ENCODE measurements at regions not wholly inside any gene's neighbourhood (a gene's known extent, or its start where the extent isn't known, plus 50 kb on each side); places are given as distances from the start of the nearest gene placed in this dataset.

DNA sequence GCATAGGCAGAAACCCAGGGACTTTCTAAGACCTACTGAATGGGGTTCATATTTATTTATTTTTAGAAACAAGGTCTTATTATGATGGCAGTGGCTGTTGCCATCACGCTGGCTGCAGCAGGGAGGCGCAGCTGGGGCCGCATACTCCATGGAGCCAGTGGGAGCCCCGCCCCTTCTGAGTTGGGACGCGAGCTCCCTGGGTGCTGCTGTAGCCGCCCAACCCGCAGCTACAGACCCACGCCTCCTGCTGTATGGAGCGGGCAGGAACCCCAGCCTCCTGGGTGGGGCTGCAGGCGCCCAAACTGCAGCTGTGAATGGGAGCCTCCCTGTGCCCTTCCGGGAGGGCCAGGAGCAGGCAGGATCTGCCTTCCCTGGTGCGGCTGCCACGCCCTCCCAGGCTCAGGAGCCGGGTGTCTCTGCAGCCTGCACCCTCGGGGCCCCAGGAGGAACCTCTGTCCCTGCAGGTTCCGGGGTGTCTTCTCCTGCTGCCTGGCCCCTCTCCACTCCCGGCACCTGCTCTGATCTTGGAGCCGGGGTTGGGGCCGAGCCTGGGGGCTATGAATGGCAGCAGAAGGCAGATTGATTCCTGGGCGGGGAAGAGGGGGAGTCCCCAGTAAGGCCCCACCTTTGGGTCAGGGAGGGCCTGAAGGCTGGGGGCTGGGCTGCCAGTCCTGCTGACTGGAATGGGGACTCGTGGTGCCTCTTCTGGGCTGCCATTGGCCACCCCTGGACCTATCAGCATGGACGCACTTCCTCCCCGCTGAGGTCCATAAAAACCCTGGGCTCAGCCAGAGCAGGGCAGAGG lies 66.5 kb upstream of the LRRN2 start:
- ChIA-PET POLR2A (no interaction called here), CTCF (interaction anchor here (0.9 to 1.1 kb wide), 3 partner anchors 12 to 55 kb away, joined by 3 to 4 read pairs (median 3); no protein-coding TSS in a partner anchor)
- no peaks in the 10 kb centered on the region for H3K27me3 ChIP-seq (ENCODE audit: insufficient read depth, low read length, poor library complexity, severe bottlenecking)
- H3K4me3 ChIP-seq (ENCODE audit: low read length) = no peak overlapping the region
- peaks cover 3 to 18% of the 10 kb centered on the region in 2 donors for H3K27me3 Mint-ChIP-seq
- no peaks in the 10 kb centered on the region for H3K4me1 Mint-ChIP-seq
- no peak overlapping the region for H3K27ac Mint-ChIP-seq
- no peak overlapping the region for H3K27ac ChIP-seq (ENCODE audit: low read depth, low read length)
- no peak overlapping the region for H3K4me3 Mint-ChIP-seq
- H3K36me3 ChIP-seq (ENCODE audit: insufficient read depth, low read length) = no peaks in the 10 kb centered on the region
- no peak for DNase-seq
- no peaks in the 10 kb centered on the region for H3K36me3 Mint-ChIP-seq
- H3K9me3 ChIP-seq (ENCODE audit: low read length) = no peaks in the 10 kb centered on the region
- no peaks in the 10 kb centered on the region for H3K4me1 ChIP-seq (ENCODE audit: insufficient read depth, low read length)
- H3K9me3 Mint-ChIP-seq = no peaks in the 10 kb centered on the region

DNA sequence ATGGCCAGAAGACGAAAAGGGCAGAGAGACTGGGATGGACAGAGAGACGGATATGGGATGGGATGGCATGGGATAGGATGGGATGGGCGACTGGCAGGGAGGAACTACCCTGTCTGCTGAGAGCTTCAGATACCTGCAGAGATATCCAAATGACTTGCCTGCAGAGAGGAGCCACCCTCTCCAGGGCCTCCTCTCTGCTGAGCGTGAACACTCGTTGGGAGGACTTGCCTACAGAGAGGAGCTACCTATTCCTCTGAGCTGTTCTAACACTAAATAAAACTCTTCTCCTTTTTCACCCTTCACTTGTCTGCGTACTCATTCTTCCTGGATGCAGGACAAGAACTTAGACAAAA lies 67.1 kb upstream of the LRRN2 start:
- no peaks in the 10 kb centered on the region for H3K27me3 ChIP-seq (ENCODE audit: insufficient read depth, low read length, poor library complexity, severe bottlenecking)
- H3K9me3 ChIP-seq (ENCODE audit: low read length) = no peaks in the 10 kb centered on the region
- Mint-ChIP-seq H3K4me1 (no peaks in the 10 kb centered on the region), H3K4me3 (no peak overlapping the region), H3K27me3 (peaks cover 3 to 18% of the 10 kb centered on the region in 2 donors), H3K27ac (no peak overlapping the region), H3K36me3 (no peaks in the 10 kb centered on the region), H3K9me3 (no peaks in the 10 kb centered on the region)
- H3K4me1 ChIP-seq (ENCODE audit: insufficient read depth, low read length) = no peaks in the 10 kb centered on the region
- no peak overlapping the region for H3K27ac ChIP-seq (ENCODE audit: low read depth, low read length)
- no peak for DNase-seq
- POLR2A ChIA-PET = no interaction called here
- no peak overlapping the region for H3K4me3 ChIP-seq (ENCODE audit: low read length)
- no peaks in the 10 kb centered on the region for H3K36me3 ChIP-seq (ENCODE audit: insufficient read depth, low read length)
- CTCF ChIA-PET = interaction anchor here (1.2 to 3.1 kb wide), 2 partner anchors 11 to 39 kb away, joined by 3 to 9 read pairs; no protein-coding TSS in a partner anchor

DNA sequence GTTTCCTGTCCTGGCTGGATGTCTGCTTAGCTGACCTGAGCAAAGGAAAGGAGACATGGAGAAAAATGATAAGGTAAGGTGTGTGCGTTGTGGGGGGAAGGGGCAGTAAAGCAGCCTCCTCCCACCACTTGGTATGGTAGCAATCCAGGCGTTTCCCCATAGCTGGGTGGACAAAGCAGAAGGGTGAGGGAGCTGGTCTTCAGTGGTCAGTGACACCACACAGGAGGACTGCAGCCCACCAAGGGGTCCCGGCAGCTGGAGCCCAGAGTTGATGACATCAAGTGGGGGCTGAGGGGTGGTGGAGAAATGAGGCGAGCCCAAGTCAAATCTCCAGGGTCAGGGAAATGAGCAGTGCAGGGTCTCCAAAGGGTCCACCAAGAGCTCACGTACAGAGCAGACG lies 69.3 kb upstream of the LRRN2 start:
- DNase-seq = no peak
- H3K36me3 Mint-ChIP-seq = no peaks in the 10 kb centered on the region
- POLR2A ChIA-PET = no interaction called here
- H3K27ac Mint-ChIP-seq = no peak overlapping the region
- H3K27me3 Mint-ChIP-seq = peaks cover 6 to 32% of the 10 kb centered on the region in 2 donors
- no peak overlapping the region for H3K4me3 ChIP-seq (ENCODE audit: low read length)
- H3K4me3 Mint-ChIP-seq = no peak overlapping the region
- H3K4me1 Mint-ChIP-seq = no peaks in the 10 kb centered on the region
- H3K9me3 Mint-ChIP-seq = no peaks in the 10 kb centered on the region
- no peak overlapping the region for H3K27ac ChIP-seq (ENCODE audit: low read depth, low read length)
- H3K4me1 ChIP-seq (ENCODE audit: insufficient read depth, low read length) = no peaks in the 10 kb centered on the region
- no peaks in the 10 kb centered on the region for H3K27me3 ChIP-seq (ENCODE audit: insufficient read depth, low read length, poor library complexity, severe bottlenecking)
- no peaks in the 10 kb centered on the region for H3K36me3 ChIP-seq (ENCODE audit: insufficient read depth, low read length)
- no peaks in the 10 kb centered on the region for H3K9me3 ChIP-seq (ENCODE audit: low read length)
- CTCF ChIA-PET = interaction anchor here (3.1 kb wide), 1 partner anchor 9 kb away, joined by 9 read pairs; no protein-coding TSS in a partner anchor

DNA sequence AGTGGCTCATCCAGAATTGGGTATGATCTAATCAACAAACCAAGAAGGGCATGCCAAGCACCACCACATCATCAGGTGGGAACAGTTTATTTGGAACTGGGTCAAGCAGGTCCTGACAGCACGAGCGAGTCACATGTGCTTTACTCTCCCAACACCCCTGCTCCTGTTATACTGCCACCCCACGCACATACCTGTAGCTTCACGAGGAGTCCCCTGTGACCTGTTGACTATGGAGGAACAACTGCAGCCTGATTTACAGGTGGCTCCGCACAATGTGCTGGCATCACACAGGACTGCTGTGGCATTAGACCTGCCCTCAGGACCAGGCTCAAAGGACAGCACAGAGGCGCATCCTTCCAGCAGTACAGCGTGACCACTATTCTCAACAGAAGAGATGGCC lies 70.8 kb upstream of the LRRN2 start:
- Mint-ChIP-seq H3K4me3 (no peak overlapping the region), H3K4me1 (no peaks in the 10 kb centered on the region), H3K36me3 (no peaks in the 10 kb centered on the region), H3K27me3 (peaks cover 15 to 35% of the 10 kb centered on the region in 2 donors), H3K27ac (no peak overlapping the region), H3K9me3 (no peaks in the 10 kb centered on the region)
- Histone ChIP-seq H3K4me3 (ENCODE audit: low read length) (no peak overlapping the region), H3K4me1 (ENCODE audit: insufficient read depth, low read length) (no peaks in the 10 kb centered on the region), H3K27me3 (ENCODE audit: insufficient read depth, low read length, poor library complexity, severe bottlenecking) (no peaks in the 10 kb centered on the region), H3K9me3 (ENCODE audit: low read length) (no peaks in the 10 kb centered on the region), H3K27ac (ENCODE audit: low read depth, low read length) (no peak overlapping the region), H3K36me3 (ENCODE audit: insufficient read depth, low read length) (no peaks in the 10 kb centered on the region)
- ChIA-PET POLR2A (no interaction called here), CTCF (interaction anchor here (1.0 kb wide), 1 partner anchor 9 kb away, joined by 5 read pairs; no protein-coding TSS in a partner anchor)
- no peak for DNase-seq

DNA sequence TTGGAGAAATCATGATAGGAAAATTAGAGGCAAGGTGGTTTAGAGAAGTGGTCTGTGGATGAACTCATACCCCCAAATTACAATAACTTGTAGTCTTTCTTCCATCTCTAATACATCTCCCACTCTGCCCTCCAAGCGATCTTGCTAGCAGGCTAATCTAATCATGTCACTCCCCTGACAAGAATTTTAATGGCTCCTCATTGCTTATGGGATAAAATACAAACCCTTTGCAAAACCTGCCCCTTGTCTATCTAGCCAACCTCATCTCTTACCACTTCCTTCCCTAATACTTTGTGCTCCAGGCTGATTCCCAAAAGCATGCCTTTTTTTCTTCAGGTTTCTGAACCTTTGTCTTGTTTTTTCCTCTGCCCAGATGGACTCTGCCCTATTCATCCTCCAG lies 71.3 kb upstream of the LRRN2 start:
- Mint-ChIP-seq H3K36me3 (no peaks in the 10 kb centered on the region), H3K27me3 (peaks cover 15 to 35% of the 10 kb centered on the region in 2 donors), H3K4me1 (no peaks in the 10 kb centered on the region), H3K27ac (no peak overlapping the region), H3K9me3 (no peaks in the 10 kb centered on the region), H3K4me3 (no peak overlapping the region)
- Histone ChIP-seq H3K27ac (ENCODE audit: low read depth, low read length) (no peak overlapping the region), H3K9me3 (ENCODE audit: low read length) (no peaks in the 10 kb centered on the region), H3K4me1 (ENCODE audit: insufficient read depth, low read length) (no peaks in the 10 kb centered on the region), H3K27me3 (ENCODE audit: insufficient read depth, low read length, poor library complexity, severe bottlenecking) (no peaks in the 10 kb centered on the region), H3K36me3 (ENCODE audit: insufficient read depth, low read length) (no peaks in the 10 kb centered on the region), H3K4me3 (ENCODE audit: low read length) (no peak overlapping the region)
- DNase-seq = no peak
- ChIA-PET POLR2A (no interaction called here), CTCF (no interaction called here)

DNA sequence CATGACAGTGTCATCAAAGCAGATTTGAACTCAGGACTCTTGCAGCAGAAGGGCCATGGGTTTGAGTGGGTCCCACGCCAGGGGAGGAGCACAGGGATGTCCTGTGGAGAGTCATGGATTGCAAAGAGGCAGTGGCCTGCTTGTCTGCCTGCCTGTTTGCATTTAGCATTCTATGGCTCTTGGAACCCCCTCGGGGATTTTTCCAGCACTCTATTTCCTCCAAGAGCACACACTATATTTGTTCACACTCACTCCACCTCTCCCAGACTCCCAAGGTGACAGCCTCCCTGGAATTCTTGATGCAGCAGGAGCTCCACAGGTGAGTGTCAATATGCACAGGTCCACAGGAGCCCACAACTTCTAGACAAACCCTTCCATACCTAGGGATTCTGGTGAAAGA lies 73.1 kb upstream of the LRRN2 start:
- no peak for DNase-seq
- Histone ChIP-seq H3K4me3 (ENCODE audit: low read length) (no peak overlapping the region), H3K27ac (ENCODE audit: low read depth, low read length) (no peak overlapping the region), H3K9me3 (ENCODE audit: low read length) (no peaks in the 10 kb centered on the region), H3K27me3 (ENCODE audit: insufficient read depth, low read length, poor library complexity, severe bottlenecking) (no peaks in the 10 kb centered on the region), H3K4me1 (ENCODE audit: insufficient read depth, low read length) (peaks cover 3% of the 10 kb centered on the region), H3K36me3 (ENCODE audit: insufficient read depth, low read length) (no peaks in the 10 kb centered on the region)
- H3K9me3 Mint-ChIP-seq = no peaks in the 10 kb centered on the region
- no peaks in the 10 kb centered on the region for H3K36me3 Mint-ChIP-seq
- H3K4me1 Mint-ChIP-seq = peaks cover under 1 to 2% (median 2%) of the 10 kb centered on the region in 3 donors
- H3K27me3 Mint-ChIP-seq = peaks cover 17 to 37% of the 10 kb centered on the region in 2 donors
- no peak overlapping the region for H3K27ac Mint-ChIP-seq
- ChIA-PET POLR2A (no interaction called here), CTCF (interaction anchor here (0.9 kb wide), 1 partner anchor 48 kb away, joined by 3 read pairs; no protein-coding TSS in a partner anchor)
- no peak overlapping the region for H3K4me3 Mint-ChIP-seq

DNA sequence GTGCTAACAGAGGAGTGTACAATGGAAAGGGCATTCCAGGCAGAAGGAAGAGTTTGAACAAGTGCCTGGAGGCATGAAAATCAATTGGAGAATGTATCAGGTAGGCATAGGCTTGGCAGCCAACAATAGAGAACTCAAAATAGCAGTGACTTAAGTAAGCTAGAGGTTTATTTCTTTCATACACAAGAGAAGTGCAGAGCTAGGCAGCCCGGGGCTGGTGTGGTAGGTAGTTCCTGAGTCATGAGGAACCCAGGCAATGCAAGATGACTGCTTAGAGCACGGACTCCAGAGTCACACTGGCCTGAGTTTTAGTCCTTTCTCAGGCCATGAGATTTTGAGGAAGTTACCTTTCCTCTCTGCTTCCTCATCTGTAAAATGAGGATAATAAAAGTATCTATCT lies 74.8 kb upstream of the LRRN2 start:
- Mint-ChIP-seq H3K4me3 (no peak overlapping the region), H3K27me3 (peaks cover 20 to 40% of the 10 kb centered on the region in 2 donors), H3K36me3 (no peaks in the 10 kb centered on the region), H3K4me1 (peaks cover 2 to 8% (median 7%) of the 10 kb centered on the region in 3 donors), H3K27ac (no peak overlapping the region), H3K9me3 (no peaks in the 10 kb centered on the region)
- no peak for DNase-seq
- H3K27ac ChIP-seq (ENCODE audit: low read depth, low read length) = no peak overlapping the region
- H3K9me3 ChIP-seq (ENCODE audit: low read length) = no peaks in the 10 kb centered on the region
- H3K4me3 ChIP-seq (ENCODE audit: low read length) = no peak overlapping the region
- no peaks in the 10 kb centered on the region for H3K27me3 ChIP-seq (ENCODE audit: insufficient read depth, low read length, poor library complexity, severe bottlenecking)
- no peaks in the 10 kb centered on the region for H3K36me3 ChIP-seq (ENCODE audit: insufficient read depth, low read length)
- peaks cover 9% of the 10 kb centered on the region for H3K4me1 ChIP-seq (ENCODE audit: insufficient read depth, low read length)
- ChIA-PET POLR2A (no interaction called here), CTCF (interaction anchor here (1.0 to 1.5 kb wide), 4 partner anchors 10 to 47 kb away, joined by 3 to 6 read pairs (median 3); no protein-coding TSS in a partner anchor)

DNA sequence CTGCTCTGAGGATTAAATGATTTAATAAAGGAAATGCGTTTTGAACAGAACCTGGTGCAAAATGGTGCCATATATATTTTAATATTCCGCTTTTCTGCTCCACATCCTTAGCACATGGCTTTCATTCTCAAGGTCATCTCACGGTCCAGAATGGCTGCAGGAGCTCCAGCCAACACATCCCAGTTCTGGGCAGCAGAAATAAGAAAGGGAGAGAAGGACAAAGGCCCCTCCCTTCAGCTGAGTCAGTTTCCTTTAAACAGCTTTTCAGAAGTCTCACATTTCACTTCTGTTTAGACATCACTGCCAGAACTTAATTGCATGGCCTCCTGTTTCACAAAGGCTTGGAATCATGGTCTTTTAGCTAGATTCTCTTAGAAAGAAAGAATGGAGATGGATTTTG lies 75.2 kb upstream of the LRRN2 start:
- no peaks in the 10 kb centered on the region for H3K9me3 ChIP-seq (ENCODE audit: low read length)
- Mint-ChIP-seq H3K27ac (no peak overlapping the region), H3K9me3 (no peaks in the 10 kb centered on the region), H3K27me3 (peaks cover 20 to 45% of the 10 kb centered on the region in 2 donors), H3K4me3 (no peak overlapping the region), H3K36me3 (no peaks in the 10 kb centered on the region), H3K4me1 (peaks cover 2 to 8% (median 7%) of the 10 kb centered on the region in 3 donors)
- no peaks in the 10 kb centered on the region for H3K36me3 ChIP-seq (ENCODE audit: insufficient read depth, low read length)
- ChIA-PET CTCF (interaction anchor here (1.0 to 1.5 kb wide), 3 partner anchors 10 to 46 kb away, joined by 3 read pairs; no protein-coding TSS in a partner anchor), POLR2A (no interaction called here)
- no peaks in the 10 kb centered on the region for H3K27me3 ChIP-seq (ENCODE audit: insufficient read depth, low read length, poor library complexity, severe bottlenecking)
- no peak overlapping the region for H3K27ac ChIP-seq (ENCODE audit: low read depth, low read length)
- H3K4me3 ChIP-seq (ENCODE audit: low read length) = no peak overlapping the region
- H3K4me1 ChIP-seq (ENCODE audit: insufficient read depth, low read length) = peaks cover 9% of the 10 kb centered on the region
- no peak for DNase-seq
